ENCODE measurements at regions not wholly inside any gene's neighbourhood (a gene's known extent, or its start where the extent isn't known, plus 50 kb on each side); places are given as distances from the start of the nearest gene placed in this dataset.

DNA sequence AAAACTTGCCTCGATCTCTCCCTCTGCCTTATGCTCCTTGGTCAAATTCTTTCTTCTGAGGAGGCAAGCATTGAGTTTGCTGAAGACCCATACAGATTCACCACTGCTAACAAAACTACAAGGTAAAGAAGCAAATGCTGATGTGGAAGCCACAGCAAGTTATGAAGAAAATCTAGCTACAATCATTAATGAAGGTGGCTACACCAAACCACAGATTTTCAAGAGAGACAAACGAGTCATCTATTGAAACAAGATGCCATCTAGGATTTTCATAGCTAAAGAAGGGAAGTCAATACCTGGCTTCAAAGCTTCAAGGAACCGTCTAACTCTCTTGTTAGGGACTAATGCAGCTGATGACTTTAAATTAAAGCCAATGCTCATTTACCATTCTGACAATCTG is 203.2 kb downstream of the METTL4 start:
- CTCF ChIA-PET, result no interaction called here
- POLR2A ChIA-PET (ENCODE audit: low non-redundant PET), result no interaction called here
- no peak overlapping the region for H3K27ac ChIP-seq
- TF ChIP-seq, protein P1, sequence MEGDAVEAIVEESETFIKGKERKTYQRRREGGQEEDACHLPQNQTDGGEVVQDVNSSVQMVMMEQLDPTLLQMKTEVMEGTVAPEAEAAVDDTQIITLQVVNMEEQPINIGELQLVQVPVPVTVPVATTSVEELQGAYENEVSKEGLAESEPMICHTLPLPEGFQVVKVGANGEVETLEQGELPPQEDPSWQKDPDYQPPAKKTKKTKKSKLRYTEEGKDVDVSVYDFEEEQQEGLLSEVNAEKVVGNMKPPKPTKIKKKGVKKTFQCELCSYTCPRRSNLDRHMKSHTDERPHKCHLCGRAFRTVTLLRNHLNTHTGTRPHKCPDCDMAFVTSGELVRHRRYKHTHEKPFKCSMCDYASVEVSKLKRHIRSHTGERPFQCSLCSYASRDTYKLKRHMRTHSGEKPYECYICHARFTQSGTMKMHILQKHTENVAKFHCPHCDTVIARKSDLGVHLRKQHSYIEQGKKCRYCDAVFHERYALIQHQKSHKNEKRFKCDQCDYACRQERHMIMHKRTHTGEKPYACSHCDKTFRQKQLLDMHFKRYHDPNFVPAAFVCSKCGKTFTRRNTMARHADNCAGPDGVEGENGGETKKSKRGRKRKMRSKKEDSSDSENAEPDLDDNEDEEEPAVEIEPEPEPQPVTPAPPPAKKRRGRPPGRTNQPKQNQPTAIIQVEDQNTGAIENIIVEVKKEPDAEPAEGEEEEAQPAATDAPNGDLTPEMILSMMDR (conservative IDR thresholded peaks at IDR 0.05; ENCODE audit: low read depth), result no peak
- no peak for DNase-seq (ENCODE audit: low spot score)

DNA sequence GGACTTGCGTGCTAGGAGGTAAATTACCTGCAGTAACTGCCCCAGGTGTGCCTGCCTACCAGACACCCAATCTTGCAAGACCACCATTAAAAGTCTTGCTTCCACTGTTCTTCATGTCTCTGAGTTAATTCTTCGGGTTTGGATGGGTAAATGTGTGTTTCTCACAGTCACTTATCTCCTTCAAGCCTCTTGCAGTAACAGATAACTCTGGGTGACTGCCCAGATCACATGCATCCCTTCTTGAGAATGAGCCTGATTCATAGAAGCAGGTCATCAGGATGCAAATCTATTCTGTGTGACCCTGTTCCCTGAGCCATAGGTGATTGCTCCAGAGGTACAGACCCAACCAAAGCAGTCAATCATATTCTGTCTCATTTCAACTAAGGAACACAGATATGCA is 194.6 kb downstream of the METTL4 start:
- H3K27ac ChIP-seq, result no peak overlapping the region
- ChIA-PET CTCF (no interaction called here), POLR2A (ENCODE audit: low non-redundant PET) (no interaction called here)
- no peak for DNase-seq (ENCODE audit: low spot score)
- TF ChIP-seq, protein P1 (conservative IDR thresholded peaks at IDR 0.05; ENCODE audit: low read depth), result no peak

DNA sequence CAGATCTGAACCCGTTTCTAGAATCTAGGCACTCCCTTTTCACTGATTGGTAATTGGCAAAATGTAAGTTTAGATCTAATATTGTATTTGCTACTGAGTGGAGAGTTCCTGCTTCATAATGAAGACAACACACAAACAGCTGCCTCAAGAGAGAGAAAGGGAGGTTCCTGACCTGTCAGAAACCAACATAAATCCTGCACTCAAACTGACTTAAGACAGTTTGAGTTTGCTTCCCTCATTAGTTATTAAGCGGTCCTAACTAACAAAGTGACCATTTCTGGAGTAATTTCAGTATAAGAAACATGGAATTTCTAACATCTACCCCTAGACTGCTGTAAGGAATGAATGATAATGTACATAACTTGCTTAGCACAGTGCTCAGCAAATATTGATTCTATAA is 191.2 kb downstream of the METTL4 start:
- no peak overlapping the region for H3K27ac ChIP-seq
- TF ChIP-seq, protein P1 (conservative IDR thresholded peaks at IDR 0.05; ENCODE audit: low read depth), result no peak
- POLR2A ChIA-PET (ENCODE audit: low non-redundant PET), result no interaction called here
- CTCF ChIA-PET, result no interaction called here
- no peak for DNase-seq (ENCODE audit: low spot score)

DNA sequence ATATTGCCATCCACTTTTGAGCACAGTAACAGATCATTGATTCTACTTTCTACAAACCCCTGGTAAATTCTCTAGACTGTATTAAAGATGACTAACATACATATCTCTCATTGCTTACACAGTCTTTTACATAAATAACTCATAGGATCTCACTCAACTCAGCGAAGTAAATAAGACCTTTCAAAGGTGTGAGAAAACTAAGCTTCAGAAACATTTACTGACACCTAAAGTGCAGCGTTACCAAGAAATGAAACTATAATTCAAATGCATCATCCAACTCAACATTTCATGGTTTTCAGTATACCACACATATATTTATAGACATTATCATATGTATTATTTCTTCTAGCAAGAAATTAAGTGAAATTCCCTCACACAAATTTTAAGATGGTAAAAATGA is 189.8 kb downstream of the METTL4 start:
- H3K27ac ChIP-seq, result no peak overlapping the region
- ChIA-PET POLR2A (ENCODE audit: low non-redundant PET) (no interaction called here), CTCF (interaction anchor here (0.5 kb wide), 1 partner anchor 46 kb away, joined by 3 read pairs; no protein-coding TSS in a partner anchor)
- TF ChIP-seq, protein P1 (conservative IDR thresholded peaks at IDR 0.05; ENCODE audit: low read depth), result no peak
- DNase-seq (ENCODE audit: low spot score), result no peak

DNA sequence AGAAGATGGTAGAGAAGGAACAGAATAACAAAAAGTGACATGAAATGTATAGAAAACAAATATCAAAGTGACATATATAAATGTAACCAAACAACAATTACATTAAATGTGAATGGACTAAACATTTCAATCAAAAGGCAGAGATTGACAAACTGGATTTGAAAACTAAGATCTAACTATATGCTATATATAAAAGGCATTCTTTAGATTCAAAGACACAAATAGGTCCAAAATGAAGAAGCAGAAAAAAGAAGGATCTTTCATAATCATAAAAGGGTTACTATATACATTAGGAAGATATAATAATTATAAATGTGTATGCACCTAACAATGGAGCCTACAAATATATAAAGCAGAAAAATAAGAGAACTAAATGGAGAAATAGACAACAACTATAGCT is 183.7 kb downstream of the METTL4 start:
- CTCF ChIA-PET, result no interaction called here
- no peak overlapping the region for H3K27ac ChIP-seq
- POLR2A ChIA-PET (ENCODE audit: low non-redundant PET), result no interaction called here
- TF ChIP-seq, protein P1 (conservative IDR thresholded peaks at IDR 0.05; ENCODE audit: low read depth), result no peak
- no peak for DNase-seq (ENCODE audit: low spot score)

DNA sequence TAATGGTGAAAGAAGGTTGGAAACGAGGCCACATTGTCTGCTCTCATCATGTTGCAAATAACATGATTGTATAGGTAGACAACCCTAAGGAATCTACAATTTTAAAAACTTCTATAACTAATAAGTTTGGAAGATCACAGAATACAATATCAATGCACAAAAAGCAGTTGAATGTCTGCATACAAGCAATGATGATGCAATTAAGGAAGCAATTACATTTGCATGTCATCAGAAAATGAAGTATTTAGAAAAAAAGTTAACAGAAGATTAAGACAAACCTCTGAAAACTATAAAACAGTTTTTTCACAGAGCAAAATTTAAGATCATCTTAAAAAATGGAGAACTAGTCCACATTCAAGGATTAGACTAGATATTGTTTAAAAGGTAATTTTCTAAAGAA is 181.1 kb downstream of the METTL4 start:
- ChIA-PET POLR2A (ENCODE audit: low non-redundant PET) (no interaction called here), CTCF (no interaction called here)
- TF ChIP-seq, protein P1 (conservative IDR thresholded peaks at IDR 0.05; ENCODE audit: low read depth), result no peak
- DNase-seq (ENCODE audit: low spot score), result no peak
- no peak overlapping the region for H3K27ac ChIP-seq

DNA sequence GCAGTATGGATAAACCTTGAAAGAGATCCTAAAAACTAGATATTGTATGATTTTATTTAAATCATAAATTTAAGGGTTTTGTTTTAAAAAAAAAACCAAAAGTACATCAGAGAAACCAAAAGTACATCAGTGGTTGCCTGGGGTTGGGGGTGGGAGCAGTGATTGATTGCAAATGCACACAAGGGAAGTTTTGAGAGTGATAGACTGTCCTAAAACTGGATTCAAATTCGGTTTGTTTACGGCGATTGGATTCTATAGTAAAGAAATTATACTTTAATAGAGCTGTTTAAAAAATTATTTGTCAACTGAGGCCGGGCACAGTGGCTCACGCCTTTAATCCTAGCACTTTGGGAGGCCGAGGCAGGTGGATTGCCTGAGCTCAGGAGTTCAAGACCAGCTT is 179.8 kb downstream of the METTL4 start:
- POLR2A ChIA-PET (ENCODE audit: low non-redundant PET), result no interaction called here
- H3K27ac ChIP-seq, result no peak overlapping the region
- TF ChIP-seq, protein P1 (conservative IDR thresholded peaks at IDR 0.05; ENCODE audit: low read depth), result no peak
- no peak for DNase-seq (ENCODE audit: low spot score)
- CTCF ChIA-PET, result no interaction called here
